GM12878 (cell line): ENCODE measurements at regions not wholly inside any gene's neighbourhood (a gene's known extent, or its start where the extent isn't known, plus 50 kb on each side); places are given as distances from the start of the nearest gene placed in this dataset.

Source experiments
- ATAC-seq: fragments of 200-7000 bp; cut with Tn5 transposase; 3 replicates; pipeline ENCODE4 v1.9.1; 2020; ENCODE audit warnings: mild to moderate bottlenecking, moderate library complexity
- BruUV-seq: library from RNA; stranded (reverse); fragments of 400-500 nt; replicated peaks from 2 replicates; lab custom pipeline; 2021; lab: Mats Ljungman, UMichigan
- CTCF ChIA-PET: fragments of 300-600 bp; sonication (Branson Sonifier 250); formaldehyde crosslinking; extraction: SDS; loops from one replicate; lab custom pipeline; 2021; ENCODE audit warnings: inconsistent platforms; lab: Yijun Ruan, JAX
- POLR2A ChIA-PET: fragments of 350-600 bp; formaldehyde crosslinking; extraction: SDS; loops from one replicate; lab custom pipeline; 2021; ENCODE audit warnings: inconsistent platforms; lab: Charles Lee
- RAD21 ChIA-PET: fragments of 300-600 bp; sonication (Branson Sonifier 250); formaldehyde crosslinking; loops from one replicate; lab custom pipeline; 2023; ENCODE audit warnings: antibody characterized with exemption; ENCODE audit not compliant: unreplicated experiment; lab: Charles Lee
- SMC1A ChIA-PET: fragments of 300-600 bp; sonication (Branson Sonifier 250); formaldehyde crosslinking; loops from one replicate; lab custom pipeline; 2023; ENCODE audit not compliant: unreplicated experiment, uncharacterized antibody; lab: Charles Lee
- DNase-seq: peaks from one replicate; pipeline ENCODE4 v3.0.0-alpha.2; 2011; ENCODE audit warnings: low read depth, low spot score
- FAIRE-seq: peaks from 3 replicates; lab custom pipeline; 2011; peaks lifted over from hg19 to GRCh38; lab: Jason Lieb, UNC
- H2AFZ ChIP-seq: 2 replicates; pipeline ENCODE4 v1.6.0; 2011; ENCODE audit warnings: low read depth, low read length, control low read depth; ENCODE audit not compliant: control insufficient read depth
- H3K27ac ChIP-seq: 2 replicates; pipeline ENCODE4 v1.5.1; 2011; ENCODE audit warnings: control low read depth; ENCODE audit not compliant: control insufficient read depth, insufficient read depth
- H3K27me3 ChIP-seq, 2 experiments: replicated peaks in 1 of 2; 2 replicates each; pipeline versions ENCODE4 v1.6.0 to v1.6.1; 2011; ENCODE audit warnings: low read length in 1 of 2; ENCODE audit not compliant: control insufficient read depth in 2 of 2, insufficient read depth in 2 of 2
- H3K36me3 ChIP-seq, 2 experiments: 2 replicates each; pipeline ENCODE4 v1.5.1; 2011; ENCODE audit warnings: low read length in 1 of 2; ENCODE audit not compliant: control insufficient read depth in 2 of 2, insufficient read depth in 2 of 2
- H3K4me1 ChIP-seq: 2 replicates; pipeline ENCODE4 v1.6.1; 2011; ENCODE audit warnings: mild to moderate bottlenecking, low read length, moderate library complexity, mixed read lengths; ENCODE audit not compliant: control insufficient read depth, insufficient read depth
- H3K4me2 ChIP-seq: 2 replicates; pipeline ENCODE4 v1.6.0; 2011; ENCODE audit warnings: control low read depth; ENCODE audit not compliant: control insufficient read depth, insufficient read depth
- H3K4me3 ChIP-seq: fragments of 200-600 bp; sonication (generic); 2 replicates; pipeline ENCODE4 v1.5.1; 2016
- H3K79me2 ChIP-seq: 2 replicates; pipeline ENCODE4 v1.6.0; 2011; ENCODE audit warnings: low read length; ENCODE audit not compliant: control insufficient read depth, insufficient read depth
- H3K9ac ChIP-seq: 2 replicates; pipeline ENCODE4 v1.8.0; 2011; ENCODE audit warnings: low read length, control low read depth, mixed read lengths; ENCODE audit not compliant: control insufficient read depth, insufficient read depth
- H3K9me3 ChIP-seq: replicated peaks from 3 replicates; pipeline ENCODE4 v1.5.1; 2011; ENCODE audit warnings: mild to moderate bottlenecking, low read length; ENCODE audit not compliant: control insufficient read depth, insufficient read depth
- H4K20me1 ChIP-seq: 2 replicates; pipeline ENCODE4 v1.6.0; 2011; ENCODE audit not compliant: control insufficient read depth, insufficient read depth
- BRCA1 ChIP-seq: IDR thresholded peaks from 2 replicates; pipeline ENCODE4 v1.6.1; 2011; ENCODE audit warnings: low read depth, low read length, improper control_type of control experiment
- CREM ChIP-seq: IDR thresholded peaks from 2 replicates; pipeline ENCODE4 v1.6.1; 2014; ENCODE audit warnings: antibody characterized with exemption, low read depth
- ESRRA ChIP-seq: IDR thresholded peaks from 2 replicates; pipeline ENCODE4 v1.6.1; 2012; ENCODE audit warnings: mild to moderate bottlenecking, low read length, improper control_type of control experiment
- ETV6 ChIP-seq, 2 experiments: fragments of 450-650 bp in 1 of 2; IDR thresholded peaks in 1 of 2; conservative IDR thresholded peaks in 1 of 2; 2 replicates each; pipeline ENCODE4 v1.6.1; 2014; ENCODE audit warnings: antibody characterized with exemption in 1 of 2, borderline replicate concordance in 1 of 2, low read depth in 1 of 2, mild to moderate bottlenecking in 1 of 2, moderate library complexity in 1 of 2
- FOXK2 ChIP-seq: fragments of 450-650 bp; IDR thresholded peaks from 2 replicates; pipeline ENCODE4 v1.6.1; 2017; ENCODE audit warnings: mild to moderate bottlenecking, moderate library complexity
- GATAD2B ChIP-seq: fragments of 450-650 bp; conservative IDR thresholded peaks from 2 replicates; pipeline ENCODE4 v1.6.1; 2017; ENCODE audit warnings: low read depth, mild to moderate bottlenecking, moderate library complexity
- MYC ChIP-seq: IDR thresholded peaks from 2 replicates; pipeline ENCODE4 v1.6.1; 2011; ENCODE audit warnings: mild to moderate bottlenecking, low read length, moderate library complexity, inconsistent platforms; ENCODE audit not compliant: insufficient read depth, insufficient replicate concordance, insufficient read length, severe bottlenecking
- RBBP5 ChIP-seq: fragments of 200-600 bp; sonication (generic); conservative IDR thresholded peaks from 2 replicates; pipeline ENCODE4 v1.6.1; 2016
- SMAD1 ChIP-seq: fragments of 450-650 bp; IDR thresholded peaks from 2 replicates; pipeline ENCODE4 v1.6.1; 2018; ENCODE audit warnings: mild to moderate bottlenecking, low read depth; ENCODE audit not compliant: partially characterized antibody
- TCF7 ChIP-seq: IDR thresholded peaks from 2 replicates; pipeline ENCODE4 v1.6.1; 2014; ENCODE audit warnings: antibody characterized with exemption, borderline replicate concordance
- in situ Hi-C: fragments of 300-500 bp; cut with MboI; formaldehyde crosslinking; loops from 9 replicates; pipeline ENCODE4 v1.14.3; 2018; ENCODE audit warnings: mixed read lengths
- intact Hi-C: fragments of 100-400 bp; cut with micrococcal nuclease; formaldehyde crosslinking; loops from one replicate; pipeline ENCODE4 v1.14.2; 2022; ENCODE audit not compliant: unreplicated experiment
- TF ChIP-seq, protein P1 (sequence below): fragments of 450-650 bp; IDR thresholded peaks from 2 replicates; pipeline ENCODE4 v1.6.1; 2017; ENCODE audit warnings: mild to moderate bottlenecking, low read depth, inconsistent platforms; ENCODE audit not compliant: poor library complexity, severe bottlenecking
- TF ChIP-seq, protein P2 (sequence below): fragments of 450-650 bp; formaldehyde crosslinking; IDR thresholded peaks from 2 replicates; pipeline ENCODE4 v1.5.0; 2022; ENCODE audit warnings: mild to moderate bottlenecking, missing genetic modification characterization

DNA sequence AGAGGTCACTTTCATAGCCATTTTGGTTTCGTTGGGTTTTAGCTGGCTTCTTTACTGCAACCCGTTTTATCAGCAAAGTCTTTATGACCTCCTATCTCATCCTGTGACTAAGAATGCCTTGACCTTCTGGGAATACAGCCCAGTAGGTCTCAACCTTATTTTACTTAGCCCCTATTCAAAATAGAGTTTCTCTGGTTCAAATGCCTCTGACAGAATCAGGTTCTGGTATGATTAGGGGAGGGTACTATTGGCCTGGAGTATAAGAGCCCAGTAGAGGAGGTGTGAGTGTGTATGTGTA is 95.4 kb upstream of the RAB40AL start (continued):
- TF ChIP-seq, protein P1, sequence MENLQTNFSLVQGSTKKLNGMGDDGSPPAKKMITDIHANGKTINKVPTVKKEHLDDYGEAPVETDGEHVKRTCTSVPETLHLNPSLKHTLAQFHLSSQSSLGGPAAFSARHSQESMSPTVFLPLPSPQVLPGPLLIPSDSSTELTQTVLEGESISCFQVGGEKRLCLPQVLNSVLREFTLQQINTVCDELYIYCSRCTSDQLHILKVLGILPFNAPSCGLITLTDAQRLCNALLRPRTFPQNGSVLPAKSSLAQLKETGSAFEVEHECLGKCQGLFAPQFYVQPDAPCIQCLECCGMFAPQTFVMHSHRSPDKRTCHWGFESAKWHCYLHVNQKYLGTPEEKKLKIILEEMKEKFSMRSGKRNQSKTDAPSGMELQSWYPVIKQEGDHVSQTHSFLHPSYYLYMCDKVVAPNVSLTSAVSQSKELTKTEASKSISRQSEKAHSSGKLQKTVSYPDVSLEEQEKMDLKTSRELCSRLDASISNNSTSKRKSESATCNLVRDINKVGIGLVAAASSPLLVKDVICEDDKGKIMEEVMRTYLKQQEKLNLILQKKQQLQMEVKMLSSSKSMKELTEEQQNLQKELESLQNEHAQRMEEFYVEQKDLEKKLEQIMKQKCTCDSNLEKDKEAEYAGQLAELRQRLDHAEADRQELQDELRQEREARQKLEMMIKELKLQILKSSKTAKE, result no peak
- no peak for TF ChIP-seq CREM
- TF ChIP-seq, protein P2, sequence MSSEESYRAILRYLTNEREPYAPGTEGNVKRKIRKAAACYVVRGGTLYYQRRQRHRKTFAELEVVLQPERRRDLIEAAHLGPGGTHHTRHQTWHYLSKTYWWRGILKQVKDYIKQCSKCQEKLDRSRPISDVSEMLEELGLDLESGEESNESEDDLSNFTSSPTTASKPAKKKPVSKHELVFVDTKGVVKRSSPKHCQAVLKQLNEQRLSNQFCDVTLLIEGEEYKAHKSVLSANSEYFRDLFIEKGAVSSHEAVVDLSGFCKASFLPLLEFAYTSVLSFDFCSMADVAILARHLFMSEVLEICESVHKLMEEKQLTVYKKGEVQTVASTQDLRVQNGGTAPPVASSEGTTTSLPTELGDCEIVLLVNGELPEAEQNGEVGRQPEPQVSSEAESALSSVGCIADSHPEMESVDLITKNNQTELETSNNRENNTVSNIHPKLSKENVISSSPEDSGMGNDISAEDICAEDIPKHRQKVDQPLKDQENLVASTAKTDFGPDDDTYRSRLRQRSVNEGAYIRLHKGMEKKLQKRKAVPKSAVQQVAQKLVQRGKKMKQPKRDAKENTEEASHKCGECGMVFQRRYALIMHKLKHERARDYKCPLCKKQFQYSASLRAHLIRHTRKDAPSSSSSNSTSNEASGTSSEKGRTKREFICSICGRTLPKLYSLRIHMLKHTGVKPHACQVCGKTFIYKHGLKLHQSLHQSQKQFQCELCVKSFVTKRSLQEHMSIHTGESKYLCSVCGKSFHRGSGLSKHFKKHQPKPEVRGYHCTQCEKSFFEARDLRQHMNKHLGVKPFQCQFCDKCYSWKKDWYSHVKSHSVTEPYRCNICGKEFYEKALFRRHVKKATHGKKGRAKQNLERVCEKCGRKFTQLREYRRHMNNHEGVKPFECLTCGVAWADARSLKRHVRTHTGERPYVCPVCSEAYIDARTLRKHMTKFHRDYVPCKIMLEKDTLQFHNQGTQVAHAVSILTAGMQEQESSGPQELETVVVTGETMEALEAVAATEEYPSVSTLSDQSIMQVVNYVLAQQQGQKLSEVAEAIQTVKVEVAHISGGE (CRISPR knock-in tag), result no peak
- no peak for TF ChIP-seq FOXK2

DNA sequence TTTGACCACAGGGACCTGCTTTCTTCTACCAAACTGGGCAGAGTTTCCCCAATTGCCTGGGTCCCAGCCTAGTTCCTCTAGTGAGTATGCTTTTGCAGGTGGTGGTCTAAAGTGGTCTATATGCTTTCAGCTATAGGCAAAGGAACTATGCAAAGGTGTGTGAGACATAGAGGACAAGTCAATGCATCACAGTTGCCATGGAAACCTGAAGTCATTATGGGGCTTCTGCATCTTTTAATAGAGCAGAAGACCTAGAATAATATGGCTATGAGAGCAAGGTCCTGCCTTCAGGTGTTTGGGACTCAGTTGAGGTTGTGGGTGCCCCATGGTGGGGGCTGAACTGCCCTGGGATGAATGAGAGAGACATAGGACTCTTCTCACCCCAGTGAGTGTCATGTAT is 92.1 kb upstream of the RAB40AL start:
- ChIA-PET POLR2A (no interaction called here), RAD21 (no interaction called here), CTCF (no interaction called here), SMC1A (no interaction called here)
- intact Hi-C loops (no loop called here), in situ Hi-C loops (no loop called here)
- Histone ChIP-seq H3K79me2 (no peaks in the 10 kb centered on the region), H3K36me3 (no peaks in the 10 kb centered on the region), H3K4me1 (no peaks in the 10 kb centered on the region), H3K27ac (no peak overlapping the region), H3K9me3 (no peaks in the 10 kb centered on the region), H3K4me2 (no peak overlapping the region), H4K20me1 (no peaks in the 10 kb centered on the region), H3K4me3 (no peak overlapping the region), H3K27me3 (no peaks in the 10 kb centered on the region), H3K9ac (no peak overlapping the region), H2AFZ (no peak overlapping the region)
- ATAC-seq (no peak), FAIRE-seq (no peak), DNase-seq (no peak)
- BruUV-seq, result no TSS peak
- TF ChIP-seq RBBP5 (no peak), GATAD2B (no peak), ESRRA (no peak), SMAD1 (no peak), MYC (no peak), BRCA1 (no peak), ETV6 (conservative IDR thresholded peaks at IDR 0.05 in 1 of 2, IDR thresholded peaks at IDR 0.05 in 1 of 2; ENCODE audit: borderline replicate concordance in 1 of 2, low read depth in 1 of 2) (no peak), TCF7 (no peak)
